ENCODE measurements at regions not wholly inside any gene's neighbourhood (a gene's known extent, or its start where the extent isn't known, plus 50 kb on each side); places are given as distances from the start of the nearest gene placed in this dataset.

- DNase-seq (ENCODE audit: insufficient read length, low spot score) (no peak), FAIRE-seq (no peak)
- no peak for TF ChIP-seq POLR2A (IDR thresholded peaks at IDR 0.05; ENCODE audit: low read depth, low read length)
These were observed 513.6 kb upstream of the DPH6 start for GRCh38 chr15:36059596-36059995.

- FAIRE-seq (no peak), DNase-seq (ENCODE audit: insufficient read length, low spot score) (no peak)
- no peak for TF ChIP-seq POLR2A (IDR thresholded peaks at IDR 0.05; ENCODE audit: low read depth, low read length)
These were observed 516.4 kb upstream of the DPH6 start for GRCh38 chr15:36062357-36062756.

- TF ChIP-seq POLR2A (IDR thresholded peaks at IDR 0.05; ENCODE audit: low read depth, low read length) = no peak
- FAIRE-seq (no peak), DNase-seq (ENCODE audit: insufficient read length, low spot score) (no peak)
These were observed 512.7 kb upstream of the CDIN1 start for GRCh38 chr15:36066757-36067156.

- no peak for DNase-seq (ENCODE audit: insufficient read length, low spot score)
- no peak for TF ChIP-seq POLR2A (IDR thresholded peaks at IDR 0.05; ENCODE audit: low read depth, low read length)
- FAIRE-seq = no peak
These were observed 511.7 kb upstream of the CDIN1 start for GRCh38 chr15:36067483-36068274.

- DNase-seq (ENCODE audit: insufficient read length, low spot score) (no peak), FAIRE-seq (no peak)
- no peak for TF ChIP-seq POLR2A (IDR thresholded peaks at IDR 0.05; ENCODE audit: low read depth, low read length)
These were observed 504.1 kb upstream of the CDIN1 start for GRCh38 chr15:36075333-36075732.

- DNase-seq (ENCODE audit: insufficient read length, low spot score) (no peak), FAIRE-seq (no peak)
- no peak for TF ChIP-seq POLR2A (IDR thresholded peaks at IDR 0.05; ENCODE audit: low read depth, low read length)
These were observed 500.4 kb upstream of the CDIN1 start for GRCh38 chr15:36079021-36079420.

GRCh38 chr15:36080759-36081158 lies 498.7 kb upstream of the CDIN1 start:
- TF ChIP-seq POLR2A (IDR thresholded peaks at IDR 0.05; ENCODE audit: low read depth, low read length) = no peak
- FAIRE-seq = no peak

GRCh38 chr15:36090286-36090946 lies 489.0 kb upstream of the CDIN1 start:
- FAIRE-seq (no peak), DNase-seq (ENCODE audit: insufficient read length, low spot score) (no peak)
- TF ChIP-seq POLR2A (IDR thresholded peaks at IDR 0.05; ENCODE audit: low read depth, low read length) = no peak

More at GRCh38 chr15:36080759-36081158, 498.7 kb upstream of the CDIN1 start:
- DNase-seq (ENCODE audit: insufficient read length, low spot score) = no peak

- FAIRE-seq (peak; percentile 23), DNase-seq (ENCODE audit: insufficient read length, low spot score) (no peak)
- no peak for TF ChIP-seq POLR2A (IDR thresholded peaks at IDR 0.05; ENCODE audit: low read depth, low read length)
These were observed 472.6 kb upstream of the CDIN1 start for GRCh38 chr15:36106640-36107335.

- DNase-seq (ENCODE audit: insufficient read length, low spot score) (no peak), FAIRE-seq (no peak)
- no peak for TF ChIP-seq POLR2A (IDR thresholded peaks at IDR 0.05; ENCODE audit: low read depth, low read length)
These were observed 470.9 kb upstream of the CDIN1 start for GRCh38 chr15:36108541-36108940.

GRCh38 chr15:36109943-36110658 lies 469.3 kb upstream of the CDIN1 start:
- no peak for TF ChIP-seq POLR2A (IDR thresholded peaks at IDR 0.05; ENCODE audit: low read depth, low read length)
- DNase-seq (ENCODE audit: insufficient read length, low spot score) (no peak), FAIRE-seq (peak; percentile 86)

GRCh38 chr15:36110659-36110993 lies 468.8 kb upstream of the CDIN1 start:
- TF ChIP-seq POLR2A (IDR thresholded peaks at IDR 0.05; ENCODE audit: low read depth, low read length) = no peak
- DNase-seq (ENCODE audit: insufficient read length, low spot score) = no peak
- no peak for FAIRE-seq

GRCh38 chr15:36117296-36117787 lies 462.1 kb upstream of the CDIN1 start:
- no peak for FAIRE-seq
- DNase-seq (ENCODE audit: insufficient read length, low spot score) = no peak
- no peak for TF ChIP-seq POLR2A (IDR thresholded peaks at IDR 0.05; ENCODE audit: low read depth, low read length)

GRCh38 chr15:36126194-36126593 lies 453.2 kb upstream of the CDIN1 start:
- no peak for DNase-seq (ENCODE audit: insufficient read length, low spot score)
- no peak for FAIRE-seq
- TF ChIP-seq POLR2A (IDR thresholded peaks at IDR 0.05; ENCODE audit: low read depth, low read length) = no peak

Data from H54 (cell line).